A172 (cell line): ENCODE measurements at regions not wholly inside any gene's neighbourhood (a gene's known extent, or its start where the extent isn't known, plus 50 kb on each side); places are given as distances from the start of the nearest gene placed in this dataset.

Source experiments
- DNase-seq: peaks from one replicate; pipeline ENCODE4 v3.0.0-alpha.2; 2015; ENCODE audit warnings: low spot score

DNA sequence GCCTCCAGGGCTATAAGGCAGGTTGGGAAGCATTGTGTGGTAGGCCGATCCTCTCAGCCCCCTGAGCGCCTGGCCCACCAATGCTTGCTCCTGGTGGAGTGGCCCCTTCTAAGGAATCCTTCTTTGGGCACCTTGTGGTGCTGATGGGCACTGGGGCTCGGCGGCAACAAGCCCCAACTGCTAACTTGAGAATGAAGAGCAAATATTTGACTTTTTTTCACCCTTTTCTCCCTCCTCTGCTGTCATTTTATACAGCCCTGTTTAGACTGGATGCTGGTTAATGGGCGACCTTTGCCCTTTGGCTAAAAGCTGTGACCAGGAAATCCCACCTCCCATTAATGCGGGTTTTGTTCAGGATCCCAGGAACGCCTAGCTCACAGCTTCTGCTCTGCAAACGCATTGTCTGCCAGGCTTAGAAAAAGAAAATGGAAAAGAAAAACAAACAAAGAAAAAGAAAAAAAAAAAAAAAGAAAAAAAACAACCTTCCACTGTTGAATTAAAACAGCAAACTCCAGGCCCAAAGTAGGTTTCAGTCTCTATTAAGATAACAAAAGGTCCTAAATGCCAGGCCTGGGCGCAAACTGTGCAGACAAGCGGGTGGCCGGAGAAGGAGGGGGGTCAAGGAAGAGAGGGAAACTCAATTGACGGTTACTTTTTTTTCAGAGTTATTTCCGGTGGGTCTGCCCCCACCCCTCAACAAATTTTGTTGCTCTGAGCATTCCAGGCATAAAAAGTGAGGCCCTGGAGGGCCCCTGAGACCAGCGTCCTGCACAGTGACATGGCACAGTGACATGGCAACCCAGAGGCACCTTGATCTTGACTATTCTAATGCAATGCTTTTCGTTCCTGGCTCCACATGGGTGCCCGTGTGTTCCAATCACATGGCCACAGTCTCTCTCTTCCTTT is 301.4 kb downstream of the MAF start:
- DNase-seq, result no peak

DNA sequence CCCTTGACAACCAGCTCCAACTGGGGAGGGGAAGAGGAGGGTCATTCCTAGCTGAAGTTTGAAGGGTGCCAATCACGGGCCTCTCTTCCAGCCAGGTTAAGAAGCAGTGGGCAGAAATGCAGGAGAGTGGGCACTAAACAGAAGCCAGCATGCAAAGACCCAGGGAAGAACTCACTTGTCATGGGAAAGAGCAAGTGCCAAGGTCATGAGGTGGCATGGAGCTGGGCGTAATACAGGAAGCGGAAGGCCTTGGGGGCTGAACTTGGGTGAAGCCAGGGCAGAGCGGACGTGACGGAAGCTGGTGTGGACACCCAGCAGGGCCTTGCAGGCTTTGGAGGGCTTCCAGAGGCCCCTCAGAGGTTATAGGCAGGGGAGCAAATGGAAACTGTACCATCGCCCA is 302.1 kb downstream of the MAF start:
- no peak for DNase-seq

DNA sequence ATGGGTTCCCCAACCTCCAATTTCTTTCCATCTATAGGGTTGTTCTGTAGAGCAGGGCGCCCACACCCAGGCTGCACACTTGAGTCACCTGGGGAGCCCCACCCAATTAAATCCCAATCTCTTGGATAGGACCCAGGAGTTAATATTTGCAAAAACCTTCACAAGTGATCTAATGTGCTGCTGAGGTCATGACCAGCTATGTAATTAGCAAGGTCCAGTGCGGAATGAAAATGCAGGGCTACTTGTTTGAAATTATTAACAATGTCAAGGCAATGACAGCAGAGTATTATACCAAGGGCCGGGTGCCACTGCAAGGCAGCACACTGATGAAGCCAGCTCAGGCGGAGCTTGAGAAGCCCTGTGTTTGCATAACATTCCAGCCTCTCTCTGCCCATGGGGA is 302.7 kb downstream of the MAF start:
- DNase-seq, result no peak

DNA sequence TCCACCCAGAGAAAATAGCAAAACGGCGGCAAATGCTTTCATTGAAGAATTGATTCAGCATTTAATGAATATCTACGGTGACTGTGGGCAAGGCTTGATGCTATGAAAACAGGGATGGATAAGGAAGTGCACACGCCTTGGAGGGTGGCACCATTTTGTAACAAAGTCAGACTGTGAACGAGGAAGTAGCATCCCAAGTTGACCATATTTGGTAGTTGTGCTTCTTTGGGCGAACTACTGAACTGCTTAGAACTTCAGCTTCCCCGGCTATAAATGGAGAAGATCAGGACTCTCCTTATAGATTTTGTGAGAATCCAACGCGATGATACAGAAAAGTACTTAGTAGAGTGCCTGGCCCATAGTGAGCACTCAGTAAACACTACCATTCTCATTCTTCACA is 303.2 kb downstream of the MAF start:
- DNase-seq, result no peak

DNA sequence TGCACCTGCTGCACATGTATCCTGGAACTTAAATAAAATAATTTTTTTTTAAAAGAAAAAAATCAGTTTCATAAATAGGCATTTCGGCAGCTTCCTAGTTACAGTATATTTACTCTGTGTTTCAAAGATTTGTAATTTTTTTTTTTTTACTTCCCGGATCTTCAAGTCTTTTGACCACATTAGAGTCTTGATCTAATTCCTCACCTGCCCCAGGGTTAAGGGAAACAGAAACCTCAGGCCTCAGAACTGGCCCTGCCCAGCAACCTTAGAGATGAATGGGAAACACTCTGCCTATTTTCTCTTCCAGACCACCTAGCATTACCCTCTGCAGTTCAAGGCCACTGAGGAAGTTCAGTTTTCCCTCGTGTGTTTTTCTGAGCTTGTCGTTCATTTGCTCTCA is 304.0 kb downstream of the MAF start:
- DNase-seq, result no peak

- no peak for DNase-seq
These were observed 304.8 kb downstream of the MAF start for GRCh38 chr16:79295746-79296145.

DNA sequence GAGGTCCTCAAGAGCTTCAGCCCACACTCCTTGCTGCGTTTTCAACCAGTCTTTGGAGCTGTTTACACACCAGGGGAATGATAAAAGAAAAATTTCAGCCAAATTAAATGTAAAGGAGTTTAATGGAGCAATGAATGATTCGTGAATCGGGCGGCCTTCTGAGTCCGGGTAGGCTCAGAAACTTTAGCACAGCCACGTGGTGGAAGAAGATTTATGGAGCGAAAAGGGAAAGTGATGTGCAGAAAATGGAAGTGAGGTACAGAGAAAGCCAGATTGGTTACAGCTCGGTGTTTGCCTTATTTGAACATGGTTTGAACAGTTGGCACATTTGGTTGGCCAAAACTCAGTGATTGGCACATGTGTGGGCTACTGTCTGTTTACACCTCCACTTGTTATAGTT is 305.4 kb downstream of the MAF start:
- DNase-seq, result no peak

GRCh38 chr16:79294568-79294967 is 306.0 kb downstream of the MAF start:
- no peak for DNase-seq

DNA sequence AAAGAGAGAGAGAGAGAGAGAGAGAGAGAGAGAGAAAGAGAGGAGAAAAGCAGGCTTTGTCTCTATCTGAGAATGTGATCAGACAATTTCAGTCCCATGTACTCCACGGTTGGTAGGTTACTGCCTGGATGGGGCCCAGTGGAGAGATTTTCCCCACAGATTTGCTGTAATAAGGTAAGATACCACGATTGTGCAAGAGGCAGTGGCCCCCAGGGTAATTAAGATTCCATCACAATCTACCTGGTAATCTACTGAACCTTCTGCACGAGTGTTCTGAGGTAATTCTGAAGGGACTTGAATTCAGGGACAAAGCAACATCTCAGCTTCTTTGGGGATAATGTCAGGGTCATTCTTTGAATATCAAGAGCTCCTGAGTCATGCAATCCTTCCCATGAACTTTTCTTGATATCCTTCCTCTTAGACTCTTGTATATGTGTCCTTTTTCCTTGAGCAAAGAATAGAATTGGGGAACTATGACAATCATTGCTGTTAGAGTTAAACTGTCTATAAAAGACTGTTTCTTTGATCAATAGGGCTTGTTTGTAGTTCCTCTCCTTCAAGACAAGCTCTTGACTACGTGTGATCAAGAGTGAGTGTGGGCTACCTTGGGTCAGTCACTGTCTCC is 306.6 kb downstream of the MAF start:
- DNase-seq, result no peak

GRCh38 chr16:79288066-79288465 is 312.5 kb downstream of the MAF start:
- DNase-seq, result no peak

DNA sequence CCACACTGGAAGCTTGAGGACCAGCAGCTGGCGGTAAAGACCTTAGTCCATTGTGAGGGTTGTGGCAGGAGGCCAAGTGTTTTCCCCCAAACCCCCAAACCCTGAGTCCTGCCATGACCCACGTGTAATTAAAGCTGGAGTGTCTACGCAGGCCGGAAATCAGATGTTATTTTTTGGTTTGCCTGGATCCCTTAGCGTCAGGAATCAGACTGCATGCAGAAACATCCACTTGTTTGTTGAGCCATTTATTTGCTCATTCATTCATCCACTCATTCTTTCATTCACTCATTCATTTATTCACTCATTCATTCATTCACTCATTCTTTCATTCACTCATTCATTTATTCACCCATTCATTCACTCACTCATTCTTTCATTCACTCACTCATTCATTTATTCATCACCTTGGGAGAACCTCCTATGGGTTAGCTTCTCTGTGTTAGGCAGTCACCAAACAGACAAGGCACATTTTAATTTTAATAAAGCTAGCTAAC is 313.1 kb downstream of the MAF start:
- DNase-seq, result no peak

- no peak for DNase-seq
These were observed 313.7 kb downstream of the MAF start for GRCh38 chr16:79286646-79287423.

DNA sequence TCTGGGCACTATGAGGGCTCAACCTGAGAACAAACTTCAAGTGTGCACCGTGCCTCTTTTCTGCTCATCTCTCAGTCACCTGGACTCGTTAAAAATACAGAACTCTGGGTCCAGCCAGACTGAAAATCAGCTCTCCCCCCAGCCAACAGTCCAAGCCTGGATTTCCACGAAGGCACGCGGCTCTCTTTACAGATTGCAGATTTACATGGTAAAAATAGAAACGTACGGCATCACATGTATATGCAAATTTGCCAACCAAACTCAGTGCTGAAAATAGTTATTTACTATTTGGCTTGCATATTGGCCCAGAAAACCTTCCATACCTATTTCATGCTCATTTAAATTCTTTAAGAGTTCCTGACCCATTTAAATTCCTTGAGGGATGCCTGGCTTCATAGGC is 315.8 kb downstream of the MAF start:
- DNase-seq, result no peak

GRCh38 chr16:79283578-79283977 is 317.0 kb downstream of the MAF start:
- no peak for DNase-seq

DNA sequence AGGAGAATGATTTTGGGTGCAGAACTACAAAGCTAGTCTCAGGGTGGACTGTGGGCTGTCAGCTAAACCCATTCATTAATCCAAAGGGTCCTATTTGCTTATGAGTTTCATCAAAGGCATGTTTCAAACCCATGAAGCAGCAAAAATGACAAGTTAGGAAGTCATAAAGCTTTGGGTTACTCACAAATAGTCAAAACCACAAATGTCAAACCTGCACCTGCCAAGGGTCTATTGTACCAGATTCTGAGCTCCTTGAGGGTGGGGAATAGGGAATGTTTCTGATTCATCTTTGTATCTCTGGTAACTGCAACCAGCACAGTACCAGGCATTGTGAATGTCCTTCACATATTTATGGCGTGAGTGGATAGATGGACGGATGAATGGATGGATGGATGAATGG is 317.7 kb downstream of the MAF start:
- no peak for DNase-seq

DNA sequence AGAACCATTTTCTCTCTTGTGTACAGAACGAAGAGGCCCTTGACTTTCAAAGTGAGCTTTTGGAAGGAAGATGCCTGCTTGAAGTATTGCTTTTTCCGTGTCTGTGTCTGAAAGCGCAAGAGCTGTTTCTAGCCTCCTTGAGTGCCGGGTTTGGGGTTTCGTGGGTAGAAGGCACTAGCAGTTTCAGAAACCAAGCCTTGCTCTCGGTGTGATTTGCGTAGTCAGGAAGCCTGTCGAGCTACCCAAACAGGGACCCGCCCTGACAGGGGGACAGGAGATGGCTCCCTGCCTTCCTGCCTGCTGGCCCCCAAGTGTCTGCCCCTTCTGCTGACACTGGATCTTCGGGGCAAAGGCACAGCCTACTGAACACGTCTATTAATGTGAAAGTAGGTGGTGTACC is 322.0 kb downstream of the MAF start:
- DNase-seq, result no peak

DNA sequence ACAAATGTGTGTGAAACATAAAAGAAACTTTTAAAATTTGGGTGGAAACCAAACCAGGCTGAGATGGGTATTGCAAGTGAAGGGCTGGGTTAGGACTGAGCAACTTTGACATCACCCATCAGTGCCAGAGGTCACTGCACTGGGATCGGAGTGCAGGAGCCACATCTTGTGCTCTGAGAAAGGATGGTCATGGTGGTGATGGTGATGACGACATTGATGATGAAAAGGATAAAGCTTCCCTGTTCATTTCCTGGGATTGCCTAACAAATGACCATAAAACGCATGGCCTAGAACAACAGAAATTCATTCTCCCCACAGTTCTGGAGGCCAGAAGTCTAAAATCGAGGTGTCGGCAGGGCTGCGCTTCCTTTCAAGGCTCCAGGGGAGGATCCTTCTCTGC is 324.0 kb downstream of the MAF start:
- no peak for DNase-seq

DNA sequence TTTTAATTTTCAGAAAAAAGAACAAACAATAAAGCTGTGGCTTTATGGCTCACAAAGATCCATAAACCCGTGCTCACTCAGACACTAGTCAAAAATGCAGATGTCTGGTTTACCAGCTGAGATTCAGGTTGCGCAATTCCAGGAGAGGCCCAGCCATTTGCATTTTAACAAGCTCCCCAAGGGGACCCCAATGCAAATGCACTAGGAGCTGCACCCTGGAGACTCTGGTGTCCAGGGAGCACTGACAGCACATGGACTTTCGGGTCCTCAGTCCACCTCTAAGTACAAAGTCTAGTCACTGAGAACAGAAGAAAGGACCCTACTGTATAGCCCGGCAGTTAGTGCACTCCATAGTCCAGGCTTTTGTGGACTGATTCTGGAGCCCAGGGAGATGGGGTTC is 326.3 kb downstream of the MAF start:
- no peak for DNase-seq

DNA sequence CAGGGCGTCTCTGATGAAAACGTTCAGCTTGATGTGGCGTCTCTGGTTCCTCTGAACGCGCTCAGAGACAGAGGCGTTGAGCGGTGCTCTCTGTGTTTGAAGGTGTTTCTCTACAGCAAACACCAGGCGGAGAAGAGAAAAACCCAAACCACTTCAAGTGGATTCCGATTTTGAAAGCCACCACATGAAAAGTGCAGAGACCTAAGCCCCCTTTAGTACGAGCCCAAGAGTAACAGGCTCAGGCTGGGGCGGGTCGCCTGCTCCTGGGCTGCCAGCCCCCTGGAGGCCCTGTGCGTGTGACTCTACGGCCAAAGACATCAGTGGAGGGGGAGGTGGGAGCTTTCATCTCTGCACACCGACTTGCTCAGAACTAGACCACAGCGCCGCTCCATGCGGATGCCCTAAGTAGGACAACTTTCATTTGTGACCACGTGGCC is 328.4 kb downstream of the MAF start:
- DNase-seq, result no peak

- DNase-seq, result no peak
These were observed 329.0 kb downstream of the MAF start for GRCh38 chr16:79271583-79271982.

GRCh38 chr16:79270011-79270410 is 330.5 kb downstream of the MAF start:
- no peak for DNase-seq

- no peak for DNase-seq
These were observed 331.2 kb downstream of the MAF start for GRCh38 chr16:79269211-79269863.
